ENCODE measurements at regions not wholly inside any gene's neighbourhood (a gene's known extent, or its start where the extent isn't known, plus 50 kb on each side); places are given as distances from the start of the nearest gene placed in this dataset.

DNA sequence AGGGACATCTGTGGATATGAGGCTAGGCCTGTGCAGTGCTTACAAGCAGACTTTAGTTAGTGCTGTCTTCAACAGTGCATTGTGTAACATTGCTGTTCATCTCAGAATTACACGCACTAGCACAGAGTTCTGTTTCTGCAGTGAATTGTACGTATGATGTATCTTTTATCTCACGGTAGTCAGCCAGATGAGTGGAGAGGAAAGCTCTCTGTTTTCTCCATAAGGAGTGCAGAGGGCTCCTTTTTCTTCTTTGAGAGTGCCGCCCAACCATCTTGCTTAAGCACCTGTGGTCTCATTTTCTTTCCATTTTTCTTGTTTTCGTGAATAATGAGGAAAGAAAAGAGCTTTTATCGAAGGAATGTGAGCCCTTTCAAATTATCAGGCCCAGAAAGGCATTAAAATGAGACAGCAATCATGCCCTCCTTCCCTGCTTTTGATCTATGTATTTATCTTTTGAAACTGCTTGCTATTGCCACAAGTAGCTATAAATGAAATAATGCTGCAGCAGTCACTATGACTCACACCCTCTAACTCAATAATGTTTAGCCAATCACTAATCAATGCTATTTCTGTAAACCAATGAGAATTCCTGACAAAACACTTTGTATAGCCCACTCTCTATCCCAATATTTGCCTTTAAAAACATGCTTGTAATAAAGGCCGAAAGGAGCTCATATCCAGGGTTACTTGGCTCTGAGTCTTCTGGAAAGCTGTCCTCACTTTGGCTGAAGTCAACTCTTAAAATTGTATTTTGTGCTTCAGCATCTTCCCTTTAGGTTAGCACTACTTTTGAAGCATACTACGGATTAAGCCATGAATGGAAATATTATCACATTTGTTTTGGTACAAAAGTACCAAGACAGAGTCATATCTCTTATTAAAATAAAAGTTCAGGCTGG lies 226.0 kb upstream of the P2RY1 start:
- no peaks in the 10 kb centered on the region for H3K36me3 ChIP-seq (ENCODE audit: control insufficient read depth, insufficient read depth, low read length)
- no peak for TF ChIP-seq CTCF (IDR thresholded peaks at IDR 0.05)
- H3K79me2 ChIP-seq: no peaks in the 10 kb centered on the region
- H3K9me3 ChIP-seq (ENCODE audit: control insufficient read depth, low read length): no peaks in the 10 kb centered on the region
- no peak overlapping the region for H3K9ac ChIP-seq
- no peak overlapping the region for H3K4me2 ChIP-seq (ENCODE audit: low read length)
- no peak overlapping the region for H3K4me3 ChIP-seq (ENCODE audit: low read depth, low read length)
- no peaks in the 10 kb centered on the region for H3K27me3 ChIP-seq (ENCODE audit: control insufficient read depth, insufficient read depth, low read length)
- no peak overlapping the region for H3K27ac ChIP-seq
- no peaks in the 10 kb centered on the region for H3K4me1 ChIP-seq
- no peak overlapping the region for H2AFZ ChIP-seq

GRCh38 chr3:152609891-152610290 lies 225.0 kb upstream of the P2RY1 start:
- Histone ChIP-seq H3K27ac (no peak overlapping the region), H3K4me3 (ENCODE audit: low read depth, low read length) (no peak overlapping the region), H3K36me3 (ENCODE audit: control insufficient read depth, insufficient read depth, low read length) (no peaks in the 10 kb centered on the region), H3K27me3 (ENCODE audit: control insufficient read depth, insufficient read depth, low read length) (no peaks in the 10 kb centered on the region), H3K4me2 (ENCODE audit: low read length) (no peak overlapping the region), H3K4me1 (no peaks in the 10 kb centered on the region), H2AFZ (no peak overlapping the region), H3K9ac (no peak overlapping the region), H3K9me3 (ENCODE audit: control insufficient read depth, low read length) (no peaks in the 10 kb centered on the region), H3K79me2 (no peaks in the 10 kb centered on the region)
- TF ChIP-seq CTCF (IDR thresholded peaks at IDR 0.05): no peak

DNA sequence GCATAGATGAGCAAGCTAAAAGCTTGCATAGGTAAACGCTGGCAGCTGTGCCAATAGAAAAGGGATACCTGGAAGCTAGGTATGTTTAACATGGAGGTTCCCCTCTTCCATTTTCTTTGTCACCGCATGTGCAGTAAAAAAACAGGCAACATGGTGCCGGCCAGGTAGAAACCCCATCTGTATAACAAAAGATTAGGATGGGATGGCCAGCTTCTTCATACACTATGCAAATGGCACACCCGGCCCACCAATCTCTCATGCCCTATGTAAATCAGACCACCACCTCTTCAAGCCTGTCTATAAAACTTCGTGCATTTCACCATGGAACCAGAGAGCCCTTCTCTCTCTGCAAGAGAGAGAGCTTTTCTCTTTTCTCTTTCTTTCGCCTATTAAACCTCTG lies 224.3 kb upstream of the P2RY1 start:
- Histone ChIP-seq H3K9ac (no peak overlapping the region), H3K27ac (no peak overlapping the region), H3K4me3 (ENCODE audit: low read depth, low read length) (no peak overlapping the region), H3K27me3 (ENCODE audit: control insufficient read depth, insufficient read depth, low read length) (no peaks in the 10 kb centered on the region), H2AFZ (no peak overlapping the region), H3K36me3 (ENCODE audit: control insufficient read depth, insufficient read depth, low read length) (no peaks in the 10 kb centered on the region), H3K4me2 (ENCODE audit: low read length) (no peak overlapping the region), H3K4me1 (no peaks in the 10 kb centered on the region), H3K79me2 (no peaks in the 10 kb centered on the region), H3K9me3 (ENCODE audit: control insufficient read depth, low read length) (no peaks in the 10 kb centered on the region)
- no peak for TF ChIP-seq CTCF (IDR thresholded peaks at IDR 0.05)

DNA sequence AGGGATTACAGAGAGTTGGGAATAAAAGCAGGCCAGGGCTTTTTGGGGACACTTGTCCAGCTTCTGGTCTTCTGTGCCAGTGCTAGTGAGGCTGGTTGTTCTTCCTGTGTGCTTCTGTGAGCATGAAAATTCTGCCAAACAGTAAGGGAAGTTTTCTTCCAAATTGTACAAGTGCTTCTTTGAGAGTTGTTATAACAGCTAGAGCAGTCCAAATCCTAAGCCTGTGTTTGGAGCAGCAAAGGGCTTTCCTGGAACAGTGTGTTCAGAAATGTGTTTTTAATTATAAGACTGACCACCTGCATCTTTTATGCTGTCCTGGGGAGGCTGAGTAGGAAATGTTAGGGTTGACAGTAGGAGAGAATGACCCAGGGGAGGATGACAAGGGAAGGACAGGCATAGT lies 223.0 kb upstream of the P2RY1 start:
- Histone ChIP-seq H3K4me2 (ENCODE audit: low read length) (no peak overlapping the region), H3K27ac (no peak overlapping the region), H3K4me3 (ENCODE audit: low read depth, low read length) (no peak overlapping the region), H3K9me3 (ENCODE audit: control insufficient read depth, low read length) (no peaks in the 10 kb centered on the region), H2AFZ (no peak overlapping the region), H3K9ac (no peak overlapping the region), H3K4me1 (no peaks in the 10 kb centered on the region), H3K27me3 (ENCODE audit: control insufficient read depth, insufficient read depth, low read length) (no peaks in the 10 kb centered on the region), H3K36me3 (ENCODE audit: control insufficient read depth, insufficient read depth, low read length) (no peaks in the 10 kb centered on the region), H3K79me2 (no peaks in the 10 kb centered on the region)
- no peak for TF ChIP-seq CTCF (IDR thresholded peaks at IDR 0.05)

DNA sequence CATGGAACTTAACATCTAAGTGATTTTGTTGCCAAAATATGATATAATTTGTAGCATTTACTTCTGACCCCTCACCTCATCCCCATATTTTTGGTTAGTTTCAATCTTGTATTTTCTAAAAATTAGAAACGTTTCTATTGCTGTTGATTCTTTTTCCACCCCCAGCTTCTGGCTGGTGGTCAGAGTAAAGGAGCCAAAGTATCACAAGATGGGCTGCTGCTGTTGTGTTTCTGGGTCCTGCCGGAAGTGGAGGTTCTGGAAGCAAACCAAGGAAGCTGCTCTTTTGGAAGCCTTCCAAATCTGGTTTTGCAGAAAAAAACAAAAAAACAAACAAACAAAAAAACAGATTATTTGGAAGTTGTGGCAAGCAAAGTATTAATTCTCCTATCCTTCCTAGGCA lies 221.1 kb upstream of the P2RY1 start:
- H3K27me3 ChIP-seq (ENCODE audit: control insufficient read depth, insufficient read depth, low read length): no peaks in the 10 kb centered on the region
- H3K4me1 ChIP-seq: no peaks in the 10 kb centered on the region
- H3K27ac ChIP-seq: no peak overlapping the region
- no peak overlapping the region for H3K9ac ChIP-seq
- no peak overlapping the region for H2AFZ ChIP-seq
- no peaks in the 10 kb centered on the region for H3K36me3 ChIP-seq (ENCODE audit: control insufficient read depth, insufficient read depth, low read length)
- H3K79me2 ChIP-seq: no peaks in the 10 kb centered on the region
- TF ChIP-seq CTCF (IDR thresholded peaks at IDR 0.05): no peak
- no peak overlapping the region for H3K4me3 ChIP-seq (ENCODE audit: low read depth, low read length)
- H3K4me2 ChIP-seq (ENCODE audit: low read length): no peak overlapping the region
- no peaks in the 10 kb centered on the region for H3K9me3 ChIP-seq (ENCODE audit: control insufficient read depth, low read length)

Data from parathyroid adenoma (tissue), 2 donors.